H1 (cell line): ENCODE measurements at regions not wholly inside any gene's neighbourhood (a gene's known extent, or its start where the extent isn't known, plus 50 kb on each side); places are given as distances from the start of the nearest gene placed in this dataset.

Experiments used
- CTCF ChIA-PET: fragments of 300-600 bp; sonication (Branson Sonifier 250); formaldehyde crosslinking; loops from one replicate; lab custom pipeline; 2021; ENCODE audit not compliant: partially characterized antibody; lab: Charles Lee
- POLR2A ChIA-PET: fragments of 300-600 bp; sonication (Branson Sonifier 250); formaldehyde crosslinking; loops from one replicate; lab custom pipeline; 2021; ENCODE audit warnings: inconsistent platforms; ENCODE audit not compliant: partially characterized antibody; lab: Charles Lee
- DNase-seq, 2 experiments: peaks; one replicate each; pipeline versions ENCODE4 v3.0.0 to v3.0.0-alpha.2; 2010 to 2022; ENCODE audit warnings: low spot score in 2 of 2, low read depth in 1 of 2, mixed read lengths in 1 of 2
- FAIRE-seq: peaks from 2 replicates; lab custom pipeline; 2011; peaks lifted over from hg19 to GRCh38; lab: Jason Lieb, UNC
- H2AFZ ChIP-seq: 2 replicates; pipeline ENCODE4 v1.8.1; 2012; ENCODE audit warnings: low read length, inconsistent platforms
- H2AK5ac ChIP-seq: 2 replicates; pipeline ENCODE4 v1.6.1; 2013; ENCODE audit warnings: low read depth, low read length
- H2BK120ac ChIP-seq: replicated peaks from 2 replicates; pipeline ENCODE3; 2013; ENCODE audit warnings: low read depth, low read length, inconsistent platforms
- H2BK12ac ChIP-seq: 2 replicates; pipeline ENCODE4 v1.6.1; 2013; ENCODE audit warnings: low read depth, low read length
- H2BK15ac ChIP-seq: 2 replicates; pipeline ENCODE4 v1.6.1; 2013; ENCODE audit warnings: low read length
- H2BK20ac ChIP-seq: 2 replicates; pipeline ENCODE4 v1.6.1; 2013; ENCODE audit warnings: low read length
- H2BK5ac ChIP-seq: 2 replicates; pipeline ENCODE4 v1.6.1; 2013; ENCODE audit warnings: low read depth, low read length
- H3K14ac ChIP-seq: 2 replicates; pipeline ENCODE4 v1.6.1; 2013; ENCODE audit warnings: inconsistent platforms; ENCODE audit not compliant: insufficient read length
- H3K18ac ChIP-seq: 2 replicates; pipeline ENCODE4 v1.6.1; 2013; ENCODE audit warnings: low read length; ENCODE audit errors: extremely low read depth
- H3K23ac ChIP-seq: 2 replicates; pipeline ENCODE4 v1.6.1; 2013; ENCODE audit warnings: inconsistent platforms; ENCODE audit not compliant: insufficient read length
- H3K23me2 ChIP-seq: 2 replicates; pipeline ENCODE4 v1.6.1; 2013; ENCODE audit warnings: low read depth, low read length
- H3K27ac ChIP-seq: 2 replicates; pipeline ENCODE4 v1.6.1; 2011; ENCODE audit warnings: low read depth, low read length, inconsistent platforms
- H3K27me3 ChIP-seq, 4 experiments: replicated peaks in 1 of 4; 1 replicate in 1 of 4; 2 replicates in 3 of 4; pipeline versions ENCODE4 v1.6.1 to v1.8.1; 2011 to 2013; ENCODE audit warnings: low read length in 3 of 4, mild to moderate bottlenecking in 3 of 4, inconsistent platforms in 2 of 4, mixed read lengths in 2 of 4, moderate library complexity in 1 of 4; ENCODE audit not compliant: control insufficient read depth in 3 of 4, insufficient read depth in 3 of 4; ENCODE audit errors: extremely low read depth in 1 of 4
- H3K36me3 ChIP-seq, 4 experiments: 2 replicates each; pipeline versions ENCODE4 v1.6.1 to v1.8.1; 2011 to 2013; ENCODE audit warnings: mild to moderate bottlenecking in 4 of 4, low read length in 3 of 4, moderate library complexity in 2 of 4, control low read depth in 1 of 4, inconsistent platforms in 1 of 4; ENCODE audit not compliant: insufficient read depth in 4 of 4, control insufficient read depth in 2 of 4
- H3K4ac ChIP-seq: replicated peaks from 2 replicates; pipeline ENCODE3; 2013; ENCODE audit warnings: low read length, low read depth, mixed read lengths, inconsistent platforms; ENCODE audit not compliant: insufficient read length
- H3K4me1 ChIP-seq, 4 experiments: replicated peaks in 1 of 4; 1 replicate in 1 of 4; 2 replicates in 3 of 4; pipeline versions ENCODE4 v1.6.1 to v1.8.1; 2011 to 2013; ENCODE audit warnings: low read length in 3 of 4, inconsistent platforms in 2 of 4, mixed read lengths in 1 of 4; ENCODE audit not compliant: insufficient read depth in 4 of 4, control insufficient read depth in 3 of 4
- H3K4me2 ChIP-seq, 2 experiments: 2 replicates each; pipeline versions ENCODE4 v1.6.1 to v1.8.1; 2011 to 2013; ENCODE audit warnings: low read depth in 2 of 2, low read length in 2 of 2, control low read depth in 1 of 2, inconsistent platforms in 1 of 2, mild to moderate bottlenecking in 1 of 2; ENCODE audit not compliant: insufficient read depth in 1 of 2
- H3K4me3 ChIP-seq, 4 experiments: fragments of 200-600, 300-600 bp in 1 of 4; sonication (generic), shearing (Covaris generic), sonication (Bioruptor Twin) in 1 of 4; 2 replicates each; pipeline versions ENCODE4 v1.5.1 to v1.8.1; 2011 to 2016; ENCODE audit warnings: low read length in 4 of 4, low read depth in 3 of 4, control low read depth in 2 of 4, inconsistent platforms in 2 of 4, mild to moderate bottlenecking in 2 of 4, mixed read lengths in 1 of 4, moderate library complexity in 1 of 4; ENCODE audit not compliant: insufficient read depth in 2 of 4; ENCODE audit errors: extremely low read depth in 1 of 4
- H3K56ac ChIP-seq: replicated peaks from 2 replicates; pipeline ENCODE3; 2013; ENCODE audit warnings: low read depth, mild to moderate bottlenecking, mixed read lengths, low read length, inconsistent platforms; ENCODE audit not compliant: insufficient read length
- H3K79me1 ChIP-seq: 2 replicates; pipeline ENCODE4 v1.6.1; 2013; ENCODE audit warnings: low read depth, low read length, control low read depth
- H3K79me2 ChIP-seq, 2 experiments: 2 replicates each; pipeline versions ENCODE4 v1.6.1 to v1.8.1; 2012 to 2013; ENCODE audit warnings: low read length in 2 of 2, mild to moderate bottlenecking in 2 of 2, inconsistent platforms in 1 of 2; ENCODE audit not compliant: insufficient read depth in 2 of 2, control insufficient read depth in 1 of 2
- H3K9ac ChIP-seq, 4 experiments: replicated peaks in 1 of 4; 1 replicate in 1 of 4; 2 replicates in 3 of 4; pipeline versions ENCODE4 v1.6.1 to v1.8.1; 2011 to 2013; ENCODE audit warnings: low read depth in 3 of 4, low read length in 3 of 4, control low read depth in 2 of 4, mild to moderate bottlenecking in 2 of 4, moderate library complexity in 2 of 4, inconsistent platforms in 1 of 4; ENCODE audit errors: extremely low read depth in 1 of 4
- H3K9me3 ChIP-seq, 2 experiments: 2 replicates each; pipeline versions ENCODE4 v1.6.1 to v1.8.1; 2012 to 2013; ENCODE audit warnings: mild to moderate bottlenecking in 2 of 2, moderate library complexity in 2 of 2, control low read depth in 1 of 2, inconsistent platforms in 1 of 2, low read depth in 1 of 2, low read length in 1 of 2, mixed read lengths in 1 of 2; ENCODE audit not compliant: insufficient read depth in 2 of 2
- H4K20me1 ChIP-seq, 2 experiments: replicated peaks in 1 of 2; 2 replicates each; pipeline versions ENCODE3 to v1.8.1; 2011 to 2013; ENCODE audit warnings: inconsistent platforms in 2 of 2, low read length in 2 of 2, mild to moderate bottlenecking in 1 of 2; ENCODE audit not compliant: insufficient read depth in 2 of 2, control insufficient read depth in 1 of 2
- H4K5ac ChIP-seq: 2 replicates; pipeline ENCODE4 v1.6.1; 2013; ENCODE audit warnings: low read length, low read depth, mixed read lengths, inconsistent platforms; ENCODE audit not compliant: insufficient read length
- H4K8ac ChIP-seq: 2 replicates; pipeline ENCODE4 v1.8.0; 2013; ENCODE audit warnings: mild to moderate bottlenecking, moderate library complexity, low read length, inconsistent platforms; ENCODE audit not compliant: insufficient read depth; ENCODE audit errors: extremely low read depth
- H4K91ac ChIP-seq: replicated peaks from 2 replicates; pipeline ENCODE3; 2013; ENCODE audit warnings: low read length, mixed read lengths, inconsistent platforms; ENCODE audit not compliant: insufficient read length
- ATF3 ChIP-seq: IDR thresholded peaks from 2 replicates; pipeline ENCODE4 v1.6.1; 2011; ENCODE audit warnings: low read depth, mild to moderate bottlenecking, low read length; ENCODE audit not compliant: insufficient read depth
- CHD2 ChIP-seq: IDR thresholded peaks from 2 replicates; pipeline ENCODE4 v1.6.1; 2012; ENCODE audit warnings: low read length, improper control_type of control experiment
- E2F6 ChIP-seq: IDR thresholded peaks from 2 replicates; pipeline ENCODE4 v1.6.1; 2012; ENCODE audit warnings: inconsistent platforms
- EZH2 ChIP-seq: fragments of 200-600 bp; sonication (generic); IDR thresholded peaks from 2 replicates; pipeline ENCODE4 v1.7.1; 2012; ENCODE audit warnings: low read depth, mild to moderate bottlenecking, moderate library complexity, low read length, inconsistent platforms; ENCODE audit not compliant: severe bottlenecking
- GABPA ChIP-seq: IDR thresholded peaks from 2 replicates; pipeline ENCODE4 v1.6.1; 2011; ENCODE audit warnings: mild to moderate bottlenecking, low read length, moderate library complexity, borderline replicate concordance; ENCODE audit not compliant: insufficient read depth
- NANOG ChIP-seq: IDR thresholded peaks from 2 replicates; pipeline ENCODE4 v1.6.1; 2011; ENCODE audit warnings: low read length, low read depth, mild to moderate bottlenecking, inconsistent platforms; ENCODE audit not compliant: insufficient read depth, poor library complexity, severe bottlenecking
- RBBP5 ChIP-seq: IDR thresholded peaks from 2 replicates; pipeline ENCODE4 v1.7.1; 2012; ENCODE audit warnings: low read depth, mild to moderate bottlenecking, inconsistent platforms, low read length, moderate library complexity, borderline replicate concordance
- RXRA ChIP-seq: IDR thresholded peaks from 2 replicates; pipeline ENCODE4 v1.6.1; 2011; ENCODE audit warnings: low read depth, mild to moderate bottlenecking, low read length, moderate library complexity; ENCODE audit not compliant: insufficient read depth
- SP4 ChIP-seq: IDR thresholded peaks from 2 replicates; pipeline ENCODE4 v1.6.1; 2012; ENCODE audit warnings: low read length, inconsistent platforms
- TCF12 ChIP-seq: IDR thresholded peaks from 2 replicates; pipeline ENCODE4 v1.6.1; 2011; ENCODE audit warnings: low read depth, mild to moderate bottlenecking, low read length
- ZNF274 ChIP-seq: IDR thresholded peaks from 2 replicates; pipeline ENCODE4 v1.7.0; 2012; ENCODE audit warnings: low read length, borderline replicate concordance; ENCODE audit errors: extremely low read depth
- WGBS, 2 experiments: shearing (Covaris generic) in 1 of 2; methylation state at CpG; one replicate each; pipeline versions ENCODE4 v1.1.6 to v1.1.7; 2013 to 2015; ENCODE audit warnings: low lambda C conversion rate in 2 of 2, mixed read lengths in 2 of 2, inconsistent platforms in 1 of 2, low coverage in 1 of 2, missing lambda C conversion rate in 1 of 2; ENCODE audit not compliant: insufficient replicate concordance in 2 of 2, insufficient coverage in 1 of 2, insufficient read length in 1 of 2; ENCODE audit errors: extremely low coverage in 1 of 2, missing lambda C conversion rate in 1 of 2; 5-methylcytosine and 5-hydroxymethylcytosine counted together

GRCh38 chr20:55685841-55686240 is 319.5 kb downstream of the CBLN4 start:
- Histone ChIP-seq H4K91ac (no peak overlapping the region), H3K79me1 (no peaks in the 10 kb centered on the region), H3K18ac (no peak overlapping the region), H2BK15ac (no peak overlapping the region), H3K23ac (no peak overlapping the region), H3K4me2 (no peak overlapping the region), H2BK5ac (no peak overlapping the region), H4K8ac (no peak overlapping the region), H3K4me3 (no peak overlapping the region), H2BK12ac (no peak overlapping the region), H3K27ac (no peak overlapping the region), H4K5ac (no peak overlapping the region), H3K56ac (no peak overlapping the region), H3K4me1 (peaks cover 0 to 2% (median 0%) of the 10 kb centered on the region in 4 experiments; a peak in 1 of 7 replicates), H3K23me2 (no peaks in the 10 kb centered on the region), H2AFZ (no peak overlapping the region), H3K36me3 (no peaks in the 10 kb centered on the region), H4K20me1 (no peaks in the 10 kb centered on the region), H3K27me3 (no peaks in the 10 kb centered on the region), H3K9me3 (no peaks in the 10 kb centered on the region), H3K79me2 (no peaks in the 10 kb centered on the region), H2BK120ac (no peak overlapping the region), H3K9ac (no peak overlapping the region), H2BK20ac (no peak overlapping the region), H3K4ac (no peak overlapping the region), H3K14ac (no peak overlapping the region), H2AK5ac (no peak overlapping the region)
- WGBS, 2 experiments: 88% methylated on average over 7 of the region's 8 CpGs; no CpG with 5 or more reads in 1 of the 2 experiments
- POLR2A ChIA-PET: no interaction called here
- CTCF ChIA-PET: no interaction called here
- no peak for DNase-seq
- FAIRE-seq: no peak
- TF ChIP-seq RXRA: no peak
- no peak for TF ChIP-seq RBBP5
- no peak for TF ChIP-seq E2F6
- TF ChIP-seq EZH2: no peak
- TF ChIP-seq GABPA: no peak
- TF ChIP-seq CHD2: no peak
- TF ChIP-seq ATF3: no peak
- TF ChIP-seq TCF12: no peak
- TF ChIP-seq NANOG: no peak
- TF ChIP-seq ZNF274: no peak
- no peak for TF ChIP-seq SP4
